ENCODE measurements at regions not wholly inside any gene's neighbourhood (a gene's known extent, or its start where the extent isn't known, plus 50 kb on each side); places are given as distances from the start of the nearest gene placed in this dataset.

- TF ChIP-seq CTCF (IDR thresholded peaks at IDR 0.05; ENCODE audit: low read depth, low read length, missing control alignments): no peak
- no peak for DNase-seq (ENCODE audit: low read depth)
- H3K4me3 ChIP-seq (ENCODE audit: low read depth, low read length): no peak overlapping the region
Observed at GRCh38 chr13:48603375-48603774, 50.4 kb upstream of the CYSLTR2 start.

Data from GM12864 (cell line).